NCI-H345 (cell line): ENCODE measurements at regions not wholly inside any gene's neighbourhood (a gene's known extent, or its start where the extent isn't known, plus 50 kb on each side); places are given as distances from the start of the nearest gene placed in this dataset.
A peak's percentile ranks its signal among the peaks of the same experiment; 100 is the strongest.
"Not testable (repeated sequence)": the region's sequence is repeated elsewhere in the genome, so short reads cannot be mapped to it uniquely, and the experiment has no call there.

Source experiments
- DNase-seq: peaks from one replicate; lab custom pipeline; 2025; lab: John Stamatoyannopoulos, UW

DNA sequence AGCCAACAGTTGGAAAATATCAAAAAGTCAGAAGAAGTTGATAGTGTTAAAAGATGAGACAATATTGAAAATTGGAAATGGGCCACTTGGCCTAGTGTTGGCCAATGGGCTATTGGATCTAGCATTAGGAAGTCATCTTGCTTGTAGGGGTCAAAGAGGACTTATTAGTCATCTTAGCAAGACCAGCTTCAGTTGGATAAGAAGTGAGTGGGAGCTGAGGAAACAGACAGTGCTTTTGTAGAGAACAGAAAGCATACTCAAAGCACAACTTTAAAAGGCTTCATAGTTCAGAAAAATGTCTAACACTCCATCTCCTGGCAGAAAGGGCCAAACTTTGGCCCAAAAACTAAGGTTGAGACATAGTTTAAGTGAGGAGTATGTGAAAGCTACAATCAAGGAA, 139.9 kb upstream of the PKN2 start:
- no peak for DNase-seq

DNA sequence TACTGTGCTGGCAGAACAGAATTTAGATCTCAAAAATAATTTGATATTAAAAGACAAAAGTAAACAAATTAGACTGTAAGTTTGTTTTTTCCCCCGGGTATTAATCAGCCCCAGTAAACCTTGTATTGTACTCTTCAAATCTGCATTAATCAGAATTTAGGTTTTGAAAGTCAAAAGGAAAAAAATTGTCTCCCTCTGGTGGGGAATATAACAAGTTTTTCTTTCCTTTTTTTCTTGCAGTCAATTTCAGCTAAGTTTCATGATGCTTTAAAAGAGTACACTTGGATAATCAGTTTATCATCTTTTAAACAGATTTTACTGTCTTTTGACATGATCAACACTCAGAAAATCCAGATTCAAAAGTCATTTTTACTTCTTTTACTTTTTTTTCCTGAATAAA, 134.5 kb upstream of the PKN2 start:
- no peak for DNase-seq

DNA sequence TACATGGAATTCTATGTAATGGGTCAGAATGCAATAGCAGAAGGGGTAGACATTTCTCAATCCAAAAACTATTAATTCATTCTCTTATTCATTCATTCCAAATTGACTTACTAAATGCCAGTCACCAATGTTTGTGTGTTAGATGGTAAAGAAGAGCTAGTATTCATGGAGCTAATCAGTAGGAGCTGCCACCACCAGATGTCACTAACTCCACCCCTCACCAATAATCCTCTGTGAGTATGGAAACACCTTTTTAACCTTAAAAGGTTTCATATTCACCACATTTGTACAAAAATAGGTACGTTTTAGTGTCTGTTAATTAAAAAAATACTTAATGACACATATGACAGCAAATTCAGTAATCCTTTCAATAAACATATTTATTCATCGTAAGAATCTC, 131.8 kb upstream of the PKN2 start:
- DNase-seq = no peak

DNA sequence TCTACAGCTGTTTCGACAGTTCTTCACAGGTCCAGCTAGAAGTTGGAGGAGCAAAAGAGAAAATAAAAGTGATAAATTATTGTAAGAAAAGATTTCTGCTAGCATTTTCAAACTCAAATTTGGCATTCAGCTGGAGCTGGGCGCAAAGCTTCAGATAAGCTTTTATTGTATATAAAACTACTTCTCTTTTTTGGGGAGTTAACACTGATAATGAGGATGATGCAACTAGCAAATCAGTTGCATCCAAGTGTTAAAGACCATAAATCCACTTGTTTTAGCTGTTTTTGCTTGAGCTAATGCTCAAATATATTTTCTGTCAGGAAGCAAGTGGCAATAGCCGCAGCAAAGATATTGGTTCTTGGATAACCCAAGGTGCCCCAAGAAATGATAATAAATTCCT, 127.1 kb upstream of the PKN2 start:
- no peak for DNase-seq

DNA sequence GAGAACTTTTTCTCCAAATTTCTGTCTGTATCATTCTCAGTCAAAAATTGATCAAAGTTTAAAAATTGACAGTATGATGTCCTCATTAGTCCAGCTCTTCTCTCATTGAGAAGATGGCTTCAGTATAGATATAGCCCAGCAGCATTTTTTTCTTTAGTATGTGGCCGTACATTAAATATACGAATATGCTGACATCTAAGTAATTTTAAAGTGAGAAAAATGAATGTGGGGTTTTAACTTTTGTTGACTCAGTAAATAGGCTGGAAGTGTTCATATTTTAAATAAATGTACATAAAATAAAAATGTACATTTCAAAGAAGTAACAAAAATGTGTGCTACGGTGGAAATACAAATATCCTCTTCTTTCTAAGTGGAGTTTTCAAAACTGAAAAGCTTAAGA, 123.5 kb upstream of the PKN2 start:
- no peak for DNase-seq

DNA sequence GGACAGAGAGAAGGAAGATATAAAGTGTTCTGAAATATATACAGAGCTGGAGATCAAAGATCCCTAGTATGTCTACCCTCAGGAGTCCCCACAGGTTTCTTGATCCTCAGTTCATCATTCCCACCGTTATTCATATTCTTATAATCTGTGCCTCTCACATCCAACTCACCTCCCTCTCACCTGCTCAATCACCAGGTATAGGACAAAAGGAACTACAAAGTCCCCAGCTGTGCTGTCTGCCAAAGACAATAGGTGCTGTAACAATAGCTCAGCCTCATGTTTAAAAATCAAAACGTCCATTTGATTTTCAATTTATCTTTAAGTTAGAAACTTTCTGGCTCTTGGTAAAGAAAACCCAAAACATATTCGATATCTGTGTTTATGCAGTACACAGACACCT, 121.1 kb upstream of the PKN2 start:
- no peak for DNase-seq

DNA sequence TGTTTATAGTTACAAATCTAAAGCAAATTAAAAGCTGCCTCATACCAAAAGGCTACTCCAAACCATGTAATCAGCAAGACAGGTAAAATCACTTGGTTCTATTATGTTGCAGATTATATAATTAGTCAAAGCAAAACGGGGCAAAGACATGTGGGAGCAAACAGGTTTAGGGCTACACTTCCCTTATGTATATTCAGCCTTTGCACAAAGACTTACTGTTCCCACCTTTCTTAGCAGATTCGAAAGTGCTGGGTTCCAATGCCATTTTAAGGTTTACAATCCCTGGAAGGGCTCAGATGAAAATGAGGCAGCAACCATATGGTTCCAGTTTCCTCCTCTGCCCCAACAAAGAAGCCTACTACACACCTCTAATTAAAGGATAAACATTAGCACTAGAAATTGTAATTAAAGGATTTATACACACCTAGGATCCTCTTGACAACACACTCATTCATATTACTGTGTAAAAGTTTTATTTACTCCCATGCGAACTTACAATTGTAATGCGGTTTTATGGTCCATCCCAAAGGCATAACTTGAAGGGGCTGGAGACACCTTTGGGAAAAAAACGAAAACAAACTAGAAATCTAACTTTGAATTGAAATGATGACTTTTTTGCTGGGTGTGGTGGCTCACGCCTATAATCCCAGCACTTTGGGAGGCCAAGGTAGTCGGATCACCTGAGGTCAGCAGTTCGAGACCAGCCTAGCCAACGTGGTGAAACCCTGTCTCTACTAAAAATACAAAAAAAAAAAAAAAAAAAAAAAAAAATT, 117.3 kb upstream of the PKN2 start:
- DNase-seq = no peak

DNA sequence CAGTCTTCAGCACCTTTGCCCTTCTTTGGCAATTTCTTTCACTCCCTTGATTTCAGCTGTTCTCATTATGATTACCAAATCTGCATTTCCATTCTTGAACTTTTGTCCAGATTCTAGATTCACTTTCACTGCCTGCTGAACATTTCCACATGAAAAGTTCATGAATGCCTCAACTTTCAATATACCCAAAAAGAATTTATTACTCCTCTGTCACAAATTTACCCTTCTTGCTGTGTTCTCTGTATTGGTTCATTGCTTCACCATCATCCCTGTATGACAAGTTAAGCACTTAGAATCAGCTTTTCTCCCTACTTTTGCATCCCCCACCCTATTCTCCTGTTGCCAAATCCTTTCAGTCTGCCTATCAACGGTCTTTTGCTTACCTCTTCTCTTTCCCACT, 112.6 kb upstream of the PKN2 start:
- no peak for DNase-seq

DNA sequence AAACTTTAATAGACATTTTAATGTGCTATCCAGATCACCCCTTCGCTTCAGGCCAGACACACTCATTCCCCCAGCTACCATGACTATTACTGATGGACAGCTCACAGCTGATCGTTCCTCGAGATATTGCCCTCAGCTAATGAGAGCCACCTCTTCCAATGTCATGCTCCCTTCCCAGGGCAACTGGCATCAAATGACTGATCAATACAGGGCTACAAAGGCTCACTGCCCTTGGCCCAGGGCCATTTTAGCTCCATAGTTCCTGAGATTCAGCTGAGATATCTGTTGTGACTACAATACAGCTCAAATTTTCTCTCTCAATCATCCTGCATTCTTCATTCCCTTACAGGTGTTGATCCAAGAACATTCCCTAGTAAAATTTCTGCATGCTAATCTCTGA, 104.5 kb upstream of the PKN2 start:
- DNase-seq = no peak

DNA sequence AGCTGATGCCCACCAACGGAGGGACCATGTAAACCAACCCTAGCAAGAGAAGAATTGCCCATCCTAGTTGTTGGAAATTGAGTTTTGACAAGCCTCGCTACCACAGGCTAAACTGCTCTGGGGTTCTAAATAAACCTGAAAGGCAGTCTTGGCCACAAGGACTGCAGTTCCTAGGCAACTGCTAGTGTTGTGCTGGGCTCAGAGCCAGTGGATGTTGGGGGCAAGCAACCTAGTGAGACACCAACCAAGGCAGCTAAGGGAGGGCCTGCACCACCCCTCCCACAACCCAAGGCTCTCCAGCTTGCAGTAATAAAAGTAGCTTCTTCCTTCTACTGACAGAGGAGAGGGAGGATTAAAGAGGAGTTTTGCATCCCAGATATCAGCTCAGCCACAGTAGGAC, 102.4 kb upstream of the PKN2 start:
- DNase-seq = no peak

DNA sequence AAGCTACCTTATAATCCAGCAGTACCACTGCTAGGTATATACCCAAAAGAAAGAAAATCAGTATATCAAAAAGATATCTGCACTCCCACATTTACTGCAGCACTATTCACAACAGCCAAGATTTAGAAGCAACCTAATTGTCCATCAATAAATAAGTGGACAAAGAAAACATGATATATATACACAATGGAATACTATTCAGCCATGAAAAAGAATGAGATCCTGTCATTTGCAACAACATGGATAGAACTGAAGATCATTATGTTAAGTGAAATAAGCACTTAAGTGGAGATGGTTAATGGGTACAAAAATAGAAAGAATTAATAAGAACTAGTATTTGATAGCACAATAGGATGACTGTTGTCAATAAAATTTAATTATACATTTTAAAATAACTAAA, 90.7 kb upstream of the PKN2 start:
- DNase-seq = no peak

DNA sequence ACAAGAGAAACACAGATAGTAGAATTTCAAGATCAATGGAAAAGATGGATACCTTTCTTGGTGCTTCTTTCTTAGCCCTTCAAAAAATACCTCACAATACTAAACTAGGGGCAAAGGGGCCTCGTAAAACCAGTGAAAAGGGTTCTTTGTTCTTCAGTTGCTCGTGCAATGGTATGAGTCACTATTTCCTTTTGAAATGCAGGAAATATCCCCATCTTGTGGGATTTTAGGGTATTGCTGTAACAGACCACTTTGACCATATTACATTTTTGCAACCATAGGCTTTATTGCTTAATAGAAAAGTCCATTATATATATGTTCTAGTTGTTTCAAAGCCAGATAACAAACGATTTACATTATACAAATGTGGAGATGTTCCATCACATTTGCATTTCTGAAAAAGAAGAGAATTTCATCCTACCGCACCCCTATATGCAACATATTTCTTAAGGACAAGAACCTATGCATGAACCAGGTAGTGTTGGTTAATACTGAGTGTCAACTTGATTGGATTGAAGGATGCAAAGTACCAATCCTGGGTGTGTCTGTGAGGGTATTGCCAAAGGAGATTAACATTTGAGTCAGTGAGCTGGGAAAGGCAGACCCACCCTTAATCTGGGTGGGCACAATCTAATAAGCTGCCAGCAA, 88.6 kb upstream of the PKN2 start:
- DNase-seq = no peak

DNA sequence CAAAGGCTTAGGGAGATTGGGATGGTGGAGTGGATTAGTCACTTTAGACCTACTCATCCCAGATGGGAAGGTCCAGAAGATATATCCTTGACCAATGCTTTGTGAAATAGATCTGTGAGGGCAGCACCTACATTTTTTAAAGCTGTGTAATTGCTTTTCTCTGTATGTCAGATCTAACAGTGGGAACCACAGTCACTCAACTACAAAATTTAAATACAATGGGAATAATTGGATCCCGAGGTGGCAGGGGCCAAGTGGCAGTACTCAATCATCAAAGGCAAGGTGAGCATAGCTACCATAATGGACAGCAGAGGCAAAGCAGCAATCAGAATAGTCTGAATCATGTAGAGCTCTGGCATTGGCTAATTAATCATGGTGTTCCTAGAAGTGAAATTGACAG, 86.1 kb upstream of the PKN2 start:
- DNase-seq = not testable (repeated sequence)

DNA sequence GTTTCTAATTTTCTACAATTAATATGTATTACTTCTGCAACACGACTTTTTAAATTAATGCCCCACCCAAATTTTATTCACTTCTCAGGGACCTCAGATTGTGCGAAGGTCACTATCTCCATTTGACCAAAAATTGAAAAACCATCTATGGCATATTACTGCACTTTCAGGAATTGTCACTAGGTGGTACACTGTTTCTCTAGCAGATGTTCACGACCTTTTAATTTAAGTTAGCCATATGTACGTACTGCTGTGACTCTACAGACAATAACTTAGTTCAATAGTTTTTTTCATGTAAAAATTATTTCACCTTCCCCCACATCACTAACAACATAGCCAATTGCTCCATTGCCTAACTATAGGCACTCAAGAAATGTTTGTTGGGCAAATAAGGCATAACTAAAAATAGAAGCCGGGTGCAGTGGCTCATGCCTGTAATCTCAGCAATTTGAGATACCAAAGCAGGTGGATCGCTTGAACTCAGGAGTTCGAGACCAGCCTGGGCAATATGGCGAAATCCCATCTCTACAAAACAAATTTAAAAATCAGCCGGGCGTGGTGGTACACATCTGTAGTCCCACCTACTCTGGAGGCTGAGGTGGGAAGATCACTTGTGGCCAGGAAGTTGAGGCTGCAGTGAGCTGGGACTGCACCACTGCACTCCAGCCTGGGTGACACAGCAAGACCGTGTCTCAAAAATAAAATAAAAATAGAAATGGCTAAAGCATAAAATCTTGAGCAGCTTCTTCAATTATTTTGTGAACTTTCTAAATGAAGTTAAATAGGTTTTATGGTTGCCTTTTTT, 75.7 kb upstream of the PKN2 start:
- DNase-seq = peak; percentile 11

DNA sequence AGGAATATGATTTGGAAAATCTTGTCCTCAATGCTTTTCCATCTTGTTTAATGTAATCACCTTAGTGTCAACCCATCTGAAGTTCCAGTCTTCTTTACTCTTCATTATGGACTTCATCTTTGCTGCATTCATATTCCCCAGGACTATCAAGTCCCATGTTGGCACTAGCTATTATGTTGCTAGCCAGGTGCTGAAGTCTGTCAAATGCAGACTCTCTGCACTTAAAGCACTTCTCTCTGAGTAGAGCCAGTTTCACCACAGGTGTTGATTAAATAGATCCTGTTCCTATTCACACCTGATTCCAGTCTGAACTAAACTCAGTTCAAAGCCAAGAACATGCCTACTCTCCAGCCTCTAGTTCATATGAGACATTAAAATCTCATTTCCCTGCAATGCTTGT, 75.0 kb upstream of the PKN2 start:
- DNase-seq = peak; percentile 86

DNA sequence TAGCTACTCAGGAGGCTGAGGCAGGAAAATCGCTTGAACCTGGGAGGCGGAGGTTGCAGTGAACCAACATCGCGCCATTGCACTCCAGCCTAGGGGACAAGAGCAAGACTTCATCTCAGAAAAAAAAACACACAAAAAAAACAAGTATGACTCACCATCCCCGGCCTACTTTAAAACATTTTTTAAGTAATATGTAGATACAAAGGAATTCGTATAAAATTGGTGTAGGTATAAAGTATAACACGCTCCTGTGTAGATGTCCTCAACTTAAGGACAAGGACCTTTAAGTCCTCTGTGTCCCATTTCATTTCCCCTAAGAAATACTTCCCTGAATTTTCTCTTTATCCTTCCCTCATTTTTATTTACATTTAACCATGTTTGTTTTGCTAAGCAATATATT, 73.4 kb upstream of the PKN2 start:
- no peak for DNase-seq

DNA sequence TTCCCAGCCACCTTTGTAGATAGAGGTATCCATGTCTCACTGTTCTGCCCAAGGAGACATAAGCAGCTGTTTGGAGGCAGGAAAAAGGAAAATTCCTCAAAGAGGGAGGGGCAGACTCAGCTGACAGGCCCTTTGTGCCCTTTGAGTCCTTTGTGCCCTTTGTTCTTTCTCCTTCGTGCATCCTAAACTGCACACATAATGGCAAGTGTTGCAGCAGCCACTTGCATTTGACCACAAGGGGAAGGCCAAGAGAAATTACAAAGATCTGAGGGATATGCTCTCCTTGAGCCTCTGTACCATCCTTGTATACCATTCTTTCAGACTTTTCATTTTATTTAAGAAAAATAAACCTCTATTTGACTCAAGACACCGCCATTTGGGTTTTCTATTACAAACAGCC, 71.8 kb upstream of the PKN2 start:
- DNase-seq = no peak

DNA sequence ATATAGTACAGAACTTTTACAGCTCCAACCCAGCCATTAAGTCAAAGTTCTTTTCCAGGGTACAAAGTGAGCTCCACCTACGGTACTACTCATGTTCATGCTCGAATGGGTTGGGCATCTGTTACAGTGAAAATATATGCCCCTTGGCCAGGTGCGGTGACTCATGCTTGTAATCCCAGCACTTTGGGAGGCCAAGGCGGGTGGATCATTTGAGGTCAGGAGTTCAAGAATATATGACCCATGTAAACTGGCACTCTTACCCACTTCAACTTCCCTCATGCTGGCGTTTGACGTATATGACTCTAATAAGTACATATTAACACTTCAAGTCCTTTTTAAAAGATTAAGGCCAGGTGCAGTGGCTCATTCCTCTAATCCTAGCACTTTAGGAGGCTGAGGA, 71.3 kb upstream of the PKN2 start:
- DNase-seq = no peak

DNA sequence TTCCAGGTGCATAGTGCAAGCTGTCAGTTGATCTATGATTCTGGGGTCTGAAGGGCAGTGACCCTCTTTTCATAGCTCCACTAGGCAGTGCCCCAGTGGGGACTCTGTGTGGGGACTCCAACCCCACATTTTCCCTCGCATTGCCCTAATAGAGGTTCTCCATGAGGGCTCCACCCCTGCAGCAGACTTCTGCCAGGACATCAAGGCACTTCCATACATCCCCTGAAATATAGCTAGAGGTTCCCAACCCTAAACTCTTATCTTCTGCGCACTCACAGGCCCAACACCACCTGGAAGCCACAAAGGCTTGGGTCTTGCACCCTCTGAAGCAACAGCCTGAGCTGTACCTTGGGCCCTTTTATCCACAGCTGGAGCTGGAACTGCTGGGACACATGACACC, 65.7 kb upstream of the PKN2 start:
- DNase-seq = no peak

DNA sequence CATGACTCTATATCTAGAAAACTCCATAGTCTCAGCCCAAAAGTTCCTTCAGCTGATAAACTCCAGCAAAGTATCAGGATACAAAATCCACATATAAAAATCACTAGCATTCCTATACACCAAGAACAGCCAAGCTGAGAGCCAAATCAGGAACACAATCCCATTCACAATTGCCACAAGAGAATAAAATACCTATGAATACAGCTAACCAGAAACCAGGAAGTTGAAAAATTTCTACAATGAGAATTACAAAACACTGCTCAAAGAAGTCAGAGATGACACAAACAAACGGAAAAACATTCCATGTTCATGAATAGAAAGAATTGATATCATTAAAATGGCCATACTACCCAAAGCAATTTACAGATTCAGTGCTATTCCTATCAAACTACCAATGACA, 61.0 kb upstream of the PKN2 start:
- not testable (repeated sequence) for DNase-seq
